Adrenal gland (tissue), 5 donors: ENCODE measurements at regions not wholly inside any gene's neighbourhood (a gene's known extent, or its start where the extent isn't known, plus 50 kb on each side); places are given as distances from the start of the nearest gene placed in this dataset.

Experiments
- CTCF ChIP-seq, 6 experiments: fragments of 450-650 bp in 4 of 6; fragments of 200-600 bp in 2 of 6; sonication (generic) in 1 of 6; IDR thresholded peaks; 1 replicate in 5 of 6; 2 replicates in 1 of 6; pipeline versions ENCODE4 v1.5.1 to v1.8.0; 2016 to 2021; ENCODE audit warnings: antibody characterized with exemption in 6 of 6, mild to moderate bottlenecking in 2 of 6, moderate library complexity in 1 of 6
- POLR2A ChIP-seq, 2 donors: fragments of 450-650 bp; IDR thresholded peaks; one replicate each; pipeline ENCODE4 v1.6.1; 2017; ENCODE audit warnings: antibody characterized with exemption in 2 of 2, mild to moderate bottlenecking in 2 of 2, moderate library complexity in 1 of 2
- donor health status: DM: no; HTN: no; CAD: no.

- TF ChIP-seq CTCF (IDR thresholded peaks at IDR 0.05) (no peak), POLR2A (IDR thresholded peaks at IDR 0.05) (no peak)
These were observed 102.6 kb downstream of the GOSR1 start for GRCh38 chr17:30579610-30580315.
